Mesendoderm (in vitro differentiated cells): ENCODE measurements at regions not wholly inside any gene's neighbourhood (a gene's known extent, or its start where the extent isn't known, plus 50 kb on each side); places are given as distances from the start of the nearest gene placed in this dataset. TPM values are rescaled to one million over a fixed set of nuclear protein-coding genes. Genes with fewer than 3 reads are reported as not detected.

Experiments used
- DNase-seq: peaks from one replicate; pipeline ENCODE4 v3.0.0; 2013
- H2AK5ac ChIP-seq: 2 replicates; pipeline ENCODE4 v1.6.1; 2013; ENCODE audit warnings: low read length, inconsistent platforms
- H2BK120ac ChIP-seq: 2 replicates; pipeline ENCODE4 v1.6.1; 2013; ENCODE audit warnings: low read depth, mild to moderate bottlenecking, low read length, moderate library complexity, mixed read lengths
- H2BK15ac ChIP-seq: replicated peaks from 2 replicates; pipeline ENCODE4 v1.6.1; 2013; ENCODE audit warnings: low read depth, mild to moderate bottlenecking, moderate library complexity
- H2BK5ac ChIP-seq: 2 replicates; pipeline ENCODE4 v1.6.1; 2013; ENCODE audit warnings: low read length, inconsistent platforms
- H3K18ac ChIP-seq: 2 replicates; pipeline ENCODE4 v1.6.1; 2013; ENCODE audit warnings: mild to moderate bottlenecking, low read length, mixed read lengths
- H3K23ac ChIP-seq: one replicate; pipeline ENCODE4 v1.6.1; 2013; ENCODE audit warnings: low read length
- H3K27ac ChIP-seq: 2 replicates; pipeline ENCODE4 v1.5.1; 2013; ENCODE audit warnings: low read depth, mild to moderate bottlenecking, inconsistent platforms, low read length, moderate library complexity
- H3K27me3 ChIP-seq: 2 replicates; pipeline ENCODE4 v1.6.1; 2013; ENCODE audit warnings: low read length, control low read depth, mild to moderate bottlenecking, inconsistent platforms; ENCODE audit not compliant: insufficient read depth, poor library complexity
- H3K36me3 ChIP-seq: 2 replicates; pipeline ENCODE4 v1.6.1; 2013; ENCODE audit warnings: low read length, inconsistent platforms; ENCODE audit not compliant: control insufficient read depth, insufficient read depth
- H3K4ac ChIP-seq: one replicate; pipeline ENCODE4 v1.6.1; 2013; ENCODE audit warnings: low read depth, mild to moderate bottlenecking, low read length, moderate library complexity
- H3K4me1 ChIP-seq: 2 replicates; pipeline ENCODE4 v1.6.1; 2013; ENCODE audit warnings: low read depth, low read length, inconsistent platforms; ENCODE audit not compliant: control insufficient read depth
- H3K4me2 ChIP-seq: 2 replicates; pipeline ENCODE4 v1.6.1; 2013; ENCODE audit warnings: low read length
- H3K4me3 ChIP-seq: 2 replicates; pipeline ENCODE4 v1.5.1; 2013; ENCODE audit warnings: mild to moderate bottlenecking, low read length
- H3K56ac ChIP-seq: one replicate; pipeline ENCODE4 v1.6.1; 2013; ENCODE audit warnings: low read length
- H3K79me1 ChIP-seq: 2 replicates; pipeline ENCODE4 v1.6.1; 2013; ENCODE audit warnings: low read length, inconsistent platforms
- H3K79me2 ChIP-seq: 2 replicates; pipeline ENCODE4 v1.6.1; 2013; ENCODE audit warnings: mild to moderate bottlenecking, low read length; ENCODE audit not compliant: control insufficient read depth, insufficient read depth
- H3K9ac ChIP-seq: 2 replicates; pipeline ENCODE4 v1.6.1; 2013; ENCODE audit warnings: low read length, inconsistent platforms
- H4K5ac ChIP-seq: one replicate; pipeline ENCODE4 v1.6.1; 2013; ENCODE audit warnings: low read length
- H4K8ac ChIP-seq: one replicate; pipeline ENCODE4 v1.6.1; 2013; ENCODE audit warnings: low read depth, mild to moderate bottlenecking, control low read depth, low read length, moderate library complexity
- WGBS: extraction: QIAGEN DNeasy Blood & Tissue Kit; methylation state at CpG from one replicate; pipeline ENCODE4 v1.1.7; 2013; ENCODE audit warnings: low lambda C conversion rate, missing lambda C conversion rate; ENCODE audit not compliant: insufficient coverage; ENCODE audit errors: extremely low coverage; 5-methylcytosine and 5-hydroxymethylcytosine counted together
- small RNA-seq: library from polyadenylated mRNA; stranded (forward); fragments of <200 nt; extraction: miRNeasy Mini kit (QIAGEN cat#:217004); gene quantifications from one replicate; pipeline ENCODE3, GENCODE V24; 2013; ENCODE audit not compliant: insufficient read depth

DNA sequence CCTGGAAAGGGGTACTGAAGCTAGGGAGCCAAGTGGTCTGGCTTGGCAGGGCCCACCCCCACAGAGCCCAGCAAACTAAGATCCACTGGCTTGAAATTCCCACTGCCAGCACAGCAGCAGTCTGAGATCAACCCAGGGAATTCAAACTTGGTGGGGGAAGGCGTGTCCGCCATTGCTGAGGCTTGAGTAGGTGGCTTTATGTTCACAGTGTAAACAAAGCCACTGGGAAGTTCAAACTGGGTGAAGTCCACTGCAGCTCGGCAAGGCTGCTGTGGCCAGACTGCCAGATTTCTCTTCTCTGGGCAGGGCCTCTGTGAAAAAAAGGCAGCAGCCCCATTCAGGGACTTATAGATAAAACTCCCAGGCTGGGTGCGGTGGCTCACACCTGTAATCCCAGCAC lies 58.9 kb downstream of the TFDP3 start:
- no peak overlapping the region for H2BK120ac ChIP-seq
- WGBS: no CpG with 5 or more reads among the region's 4 CpGs
- H3K4me3 ChIP-seq: no peak overlapping the region
- no peak overlapping the region for H2AK5ac ChIP-seq
- H4K5ac ChIP-seq: no peak overlapping the region
- H3K9ac ChIP-seq: no peak overlapping the region
- no peak overlapping the region for H2BK5ac ChIP-seq
- no peaks in the 10 kb centered on the region for H3K79me2 ChIP-seq
- H3K4me1 ChIP-seq: no peaks in the 10 kb centered on the region
- no peak overlapping the region for H4K8ac ChIP-seq
- H3K56ac ChIP-seq: no peak overlapping the region
- no peak overlapping the region for H3K18ac ChIP-seq
- no peak overlapping the region for H3K4ac ChIP-seq
- no peak overlapping the region for H2BK15ac ChIP-seq
- H3K27me3 ChIP-seq: no peaks in the 10 kb centered on the region
- no peaks in the 10 kb centered on the region for H3K79me1 ChIP-seq
- H3K23ac ChIP-seq: no peak overlapping the region
- DNase-seq: no peak
- no peaks in the 10 kb centered on the region for H3K36me3 ChIP-seq
- H3K27ac ChIP-seq: no peak overlapping the region
- H3K4me2 ChIP-seq: no peak overlapping the region

- Histone ChIP-seq H3K9ac (no peak overlapping the region), H3K4me1 (no peaks in the 10 kb centered on the region), H3K4ac (no peak overlapping the region), H3K23ac (no peak overlapping the region), H2BK120ac (no peak overlapping the region), H2AK5ac (no peak overlapping the region), H3K18ac (no peak overlapping the region), H2BK15ac (no peak overlapping the region), H3K36me3 (no peaks in the 10 kb centered on the region), H3K27ac (no peak overlapping the region), H3K56ac (no peak overlapping the region), H2BK5ac (no peak overlapping the region), H3K4me2 (no peak overlapping the region), H4K8ac (no peak overlapping the region), H3K79me2 (no peaks in the 10 kb centered on the region), H3K79me1 (no peaks in the 10 kb centered on the region), H3K4me3 (no peak overlapping the region), H3K27me3 (no peaks in the 10 kb centered on the region), H4K5ac (no peak overlapping the region)
- peak; percentile 3 for DNase-seq
- WGBS: no CpG with 5 or more reads among the region's 1 CpG
These were observed 54.4 kb upstream of the USP26 start for GRCh38 chrX:133151336-133151735.

- WGBS: no CpG with 5 or more reads among the region's 2 CpGs
These were observed 53.8 kb upstream of the USP26 start for GRCh38 chrX:133150730-133151129.

More at GRCh38 chrX:133150730-133151129, 53.8 kb upstream of the USP26 start:
- Histone ChIP-seq H3K9ac (no peak overlapping the region), H3K27me3 (no peaks in the 10 kb centered on the region), H3K23ac (no peak overlapping the region), H3K36me3 (no peaks in the 10 kb centered on the region), H3K4me3 (no peak overlapping the region), H2BK15ac (no peak overlapping the region), H3K4me1 (no peaks in the 10 kb centered on the region), H2BK5ac (no peak overlapping the region), H3K27ac (no peak overlapping the region), H3K79me1 (no peaks in the 10 kb centered on the region), H4K8ac (no peak overlapping the region), H3K18ac (no peak overlapping the region), H3K79me2 (no peaks in the 10 kb centered on the region), H2BK120ac (no peak overlapping the region), H3K4me2 (no peak overlapping the region), H3K4ac (no peak overlapping the region), H3K56ac (no peak overlapping the region), H4K5ac (no peak overlapping the region), H2AK5ac (no peak overlapping the region)
- no peak for DNase-seq

Small RNA genes lying in the stretch of these regions (small RNA-seq; reads per million reads assigned to genes)
- gene RF00393: not detected
